CD14-positive monocyte (primary cell): ENCODE measurements at regions not wholly inside any gene's neighbourhood (a gene's known extent, or its start where the extent isn't known, plus 50 kb on each side); places are given as distances from the start of the nearest gene placed in this dataset.

Source experiments
- DNase-seq, 3 donors: peaks; one replicate each; pipeline ENCODE4 v3.0.0-alpha.2; 2011 to 2022
- H2AFZ ChIP-seq: 2 replicates; pipeline ENCODE4 v1.6.0; 2012; ENCODE audit warnings: mild to moderate bottlenecking, low read depth, low read length, inconsistent platforms; ENCODE audit not compliant: insufficient read depth, poor library complexity, severe bottlenecking
- H3K27ac ChIP-seq, 2 donors: 1 replicate in 1 of 2; 2 replicates in 1 of 2; pipeline ENCODE4 v1.5.1; 2012 to 2013; ENCODE audit warnings: low read length in 2 of 2, control low read depth in 1 of 2, inconsistent platforms in 1 of 2, low read depth in 1 of 2, mild to moderate bottlenecking in 1 of 2
- H3K27me3 ChIP-seq, 2 donors: one replicate each; pipeline versions ENCODE4 v1.6.0 to v1.6.1; 2011 to 2013; ENCODE audit warnings: low read length in 2 of 2; ENCODE audit not compliant: control insufficient read depth in 2 of 2, insufficient read depth in 2 of 2
- H3K36me3 ChIP-seq, 2 donors: replicated peaks in 1 of 2; 1 replicate in 1 of 2; 2 replicates in 1 of 2; pipeline versions ENCODE4 v1.5.1 to v1.6.1; 2012 to 2013; ENCODE audit warnings: low read length in 2 of 2, control low read depth in 1 of 2, inconsistent platforms in 1 of 2, mild to moderate bottlenecking in 1 of 2; ENCODE audit not compliant: insufficient read depth in 2 of 2, control insufficient read depth in 1 of 2
- H3K4me1 ChIP-seq, 2 donors: 1 replicate in 1 of 2; 2 replicates in 1 of 2; pipeline versions ENCODE4 v1.5.1 to v1.6.1; 2012 to 2013; ENCODE audit warnings: low read length in 2 of 2, control low read depth in 1 of 2, inconsistent platforms in 1 of 2, mild to moderate bottlenecking in 1 of 2, moderate library complexity in 1 of 2; ENCODE audit not compliant: insufficient read depth in 2 of 2, control insufficient read depth in 1 of 2
- H3K4me2 ChIP-seq: replicated peaks from 2 replicates; pipeline ENCODE3; 2012; ENCODE audit warnings: low read length, moderate library complexity, mild to moderate bottlenecking; ENCODE audit not compliant: poor library complexity, severe bottlenecking; ENCODE audit errors: extremely low read depth
- H3K4me3 ChIP-seq, 3 experiments: fragments of 200-600 bp in 1 of 3; sonication (generic) in 1 of 3; replicated peaks in 1 of 3; 1 replicate in 2 of 3; 2 replicates in 1 of 3; pipeline ENCODE4 v1.5.1; 2011 to 2013; ENCODE audit warnings: low read length in 3 of 3, mild to moderate bottlenecking in 3 of 3, control low read depth in 2 of 3, low read depth in 2 of 3, inconsistent platforms in 1 of 3, moderate library complexity in 1 of 3
- H3K79me2 ChIP-seq: 2 replicates; pipeline ENCODE4 v1.6.0; 2012; ENCODE audit warnings: mild to moderate bottlenecking, control low read depth, inconsistent platforms, low read length, moderate library complexity; ENCODE audit not compliant: insufficient read depth
- H3K9ac ChIP-seq: 2 replicates; pipeline ENCODE4 v1.6.0; 2017; ENCODE audit warnings: low read length, mild to moderate bottlenecking; ENCODE audit not compliant: insufficient read depth, poor library complexity, severe bottlenecking
- H3K9me3 ChIP-seq, 2 donors: replicated peaks in 1 of 2; 1 replicate in 1 of 2; 2 replicates in 1 of 2; pipeline versions ENCODE4 v1.5.1 to v1.6.1; 2012 to 2013; ENCODE audit warnings: low read length in 2 of 2, control low read depth in 1 of 2; ENCODE audit not compliant: control insufficient read depth in 1 of 2, insufficient read depth in 1 of 2
- H4K20me1 ChIP-seq: 2 replicates; pipeline ENCODE4 v1.6.0; 2012; ENCODE audit warnings: mild to moderate bottlenecking, low read length, control low read depth, moderate library complexity; ENCODE audit not compliant: insufficient read depth
- H3K27ac Mint-ChIP-seq, 7 donors: one replicate each; pipeline ENCODE4 v1.8.0; 2020; ENCODE audit warnings: mild to moderate bottlenecking in 7 of 7, mixed read lengths in 7 of 7, moderate library complexity in 6 of 7, inconsistent platforms in 2 of 7
- H3K27me3 Mint-ChIP-seq, 3 donors: one replicate each; pipeline ENCODE4 v1.8.0; 2021 to 2022; ENCODE audit warnings: low read depth in 3 of 3, mild to moderate bottlenecking in 3 of 3, mixed read lengths in 3 of 3, moderate library complexity in 3 of 3, inconsistent platforms in 1 of 3
- H3K36me3 Mint-ChIP-seq, 2 donors: one replicate each; pipeline ENCODE4 v1.8.0; 2020; ENCODE audit warnings: mixed read lengths in 2 of 2, inconsistent platforms in 1 of 2, mild to moderate bottlenecking in 1 of 2
- H3K4me1 Mint-ChIP-seq: one replicate; pipeline ENCODE4 v1.8.0; 2020; ENCODE audit warnings: mild to moderate bottlenecking, mixed read lengths
- H3K4me3 Mint-ChIP-seq, 2 donors: one replicate each; pipeline ENCODE4 v1.8.0; 2020; ENCODE audit warnings: mild to moderate bottlenecking in 2 of 2, mixed read lengths in 2 of 2, moderate library complexity in 1 of 2
- H3K9me3 Mint-ChIP-seq, 7 donors: one replicate each; pipeline ENCODE4 v1.8.0; 2020 to 2022; ENCODE audit warnings: mixed read lengths in 7 of 7, mild to moderate bottlenecking in 6 of 7, moderate library complexity in 6 of 7, inconsistent platforms in 2 of 7
- CTCF ChIP-seq: fragments of 200-600 bp; IDR thresholded peaks from one replicate; pipeline ENCODE4 v1.8.0; 2022; ENCODE audit warnings: antibody characterized with exemption, mild to moderate bottlenecking
- WGBS: methylation state at CpG from one replicate; pipeline ENCODE4 v1.1.5; 2013; ENCODE audit warnings: missing lambda C conversion rate; ENCODE audit not compliant: insufficient coverage; 5-methylcytosine and 5-hydroxymethylcytosine counted together
- intact Hi-C, 2 donors: fragments of 100-400 bp; cut with micrococcal nuclease; formaldehyde crosslinking; loops; one replicate each; pipeline versions ENCODE4 v1.15.0 to v1.15.1; 2023

GRCh38 chr19:30144802-30145201 is 202.8 kb downstream of the URI1 start:
- H3K9me3 ChIP-seq, result no peaks in the 10 kb centered on the region
- no peak overlapping the region for H3K27ac Mint-ChIP-seq
- no peaks in the 10 kb centered on the region for H3K36me3 ChIP-seq
- H3K4me3 Mint-ChIP-seq, result no peak overlapping the region
- H3K4me2 ChIP-seq, result no peak overlapping the region
- WGBS, result 91% methylated on average over 11 of the region's 19 CpGs
- no peaks in the 10 kb centered on the region for H3K4me1 Mint-ChIP-seq
- H3K9ac ChIP-seq, result no peak overlapping the region
- H3K9me3 Mint-ChIP-seq, result peaks cover 0 to 9% (median 4%) of the 10 kb centered on the region in 7 donors
- H3K27ac ChIP-seq, result no peak overlapping the region
- H3K4me3 ChIP-seq, result no peak overlapping the region
- DNase-seq, result no peak
- no peaks in the 10 kb centered on the region for H3K79me2 ChIP-seq
- no peaks in the 10 kb centered on the region for H3K27me3 Mint-ChIP-seq
- no peak for TF ChIP-seq CTCF
- no peaks in the 10 kb centered on the region for H3K4me1 ChIP-seq
- no peaks in the 10 kb centered on the region for H3K27me3 ChIP-seq
- intact Hi-C loops, result no loop called here
- H4K20me1 ChIP-seq, result no peaks in the 10 kb centered on the region
- H2AFZ ChIP-seq, result no peak overlapping the region
- H3K36me3 Mint-ChIP-seq, result no peaks in the 10 kb centered on the region

DNA sequence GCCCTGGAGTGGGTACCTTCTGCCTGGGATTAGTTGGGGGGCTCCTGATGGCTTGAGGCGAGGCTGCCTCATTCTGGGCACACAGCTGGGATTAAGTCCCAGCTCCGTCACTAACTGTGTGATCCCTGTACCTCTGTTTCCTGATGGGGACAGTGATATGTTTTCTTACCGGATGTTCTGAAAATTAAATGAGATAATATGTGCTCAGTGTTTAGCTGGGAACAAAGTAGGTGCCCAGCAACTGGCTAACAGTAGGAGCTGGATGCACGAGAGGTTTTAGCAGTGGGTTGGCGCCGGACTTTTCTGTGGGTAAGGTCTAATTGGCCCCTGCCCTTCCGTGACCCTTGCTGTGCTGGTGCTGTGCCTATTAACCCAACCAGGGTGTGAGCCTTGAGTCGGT is 203.4 kb downstream of the URI1 start:
- H3K9me3 ChIP-seq, result no peaks in the 10 kb centered on the region
- no peaks in the 10 kb centered on the region for H3K4me1 ChIP-seq
- no peak overlapping the region for H2AFZ ChIP-seq
- H4K20me1 ChIP-seq, result no peaks in the 10 kb centered on the region
- intact Hi-C loops, result no loop called here
- H3K27me3 ChIP-seq, result no peaks in the 10 kb centered on the region
- Mint-ChIP-seq H3K27ac (no peak overlapping the region), H3K27me3 (no peaks in the 10 kb centered on the region), H3K36me3 (no peaks in the 10 kb centered on the region), H3K4me3 (no peak overlapping the region), H3K4me1 (no peaks in the 10 kb centered on the region), H3K9me3 (peaks cover 0 to 9% (median 4%) of the 10 kb centered on the region in 7 donors)
- no peak for TF ChIP-seq CTCF
- H3K27ac ChIP-seq, result no peak overlapping the region
- H3K36me3 ChIP-seq, result no peaks in the 10 kb centered on the region
- H3K9ac ChIP-seq, result no peak overlapping the region
- no peak for DNase-seq
- H3K79me2 ChIP-seq, result no peaks in the 10 kb centered on the region
- 90% methylated on average over 7 of the region's 8 CpGs for whole genome bisulfite sequencing
- H3K4me3 ChIP-seq, result no peak overlapping the region
- no peak overlapping the region for H3K4me2 ChIP-seq
